Transverse colon (tissue), 4 donors: ENCODE measurements at regions not wholly inside any gene's neighbourhood (a gene's known extent, or its start where the extent isn't known, plus 50 kb on each side); places are given as distances from the start of the nearest gene placed in this dataset.
"Not testable (repeated sequence)": the region's sequence is repeated elsewhere in the genome, so short reads cannot be mapped to it uniquely, and the experiment has no call there.

Source experiments
- CTCF ChIP-seq, 5 experiments: fragments of 200-600 bp in 3 of 5; fragments of 450-650 bp in 2 of 5; sonication (generic) in 3 of 5; IDR thresholded peaks; 1 replicate in 2 of 5; 2 replicates in 3 of 5; pipeline ENCODE4 v1.5.1; 2016 to 2017; ENCODE audit warnings: antibody characterized with exemption in 5 of 5, inconsistent platforms in 3 of 5, mild to moderate bottlenecking in 2 of 5, moderate library complexity in 1 of 5
- EP300 ChIP-seq: sonication (generic); formaldehyde crosslinking; IDR thresholded peaks from one replicate; pipeline ENCODE4 v1.6.1; 2017; ENCODE audit warnings: antibody characterized with exemption, low read depth
- POLR2A ChIP-seq: fragments of 450-650 bp; IDR thresholded peaks from one replicate; pipeline ENCODE4 v1.6.1; 2016; ENCODE audit warnings: antibody characterized with exemption, mild to moderate bottlenecking, moderate library complexity
- POLR2AphosphoS5 ChIP-seq, 3 donors: sonication (generic); formaldehyde crosslinking; IDR thresholded peaks; one replicate each; pipeline ENCODE4 v1.6.1; 2016; ENCODE audit warnings: antibody characterized with exemption in 3 of 3

- TF ChIP-seq CTCF (IDR thresholded peaks at IDR 0.05); POLR2A; EP300; POLR2AphosphoS5 (IDR thresholded peaks at IDR 0.05): not testable (repeated sequence)
These were observed 292.9 kb downstream of the NKX6-1 start for GRCh38 chr4:84206226-84206625.
